DMS114 treated with DMSO at 0.1 percent for 48 hours (cell line): ENCODE measurements at regions not wholly inside any gene's neighbourhood (a gene's known extent, or its start where the extent isn't known, plus 50 kb on each side); places are given as distances from the start of the nearest gene placed in this dataset.
A peak's percentile ranks its signal among the peaks of the same experiment; 100 is the strongest.

Source experiments
- DNase-seq: peaks from one replicate; lab custom pipeline; 2025; ENCODE audit not compliant: unreplicated experiment; lab: John Stamatoyannopoulos, UW

DNA sequence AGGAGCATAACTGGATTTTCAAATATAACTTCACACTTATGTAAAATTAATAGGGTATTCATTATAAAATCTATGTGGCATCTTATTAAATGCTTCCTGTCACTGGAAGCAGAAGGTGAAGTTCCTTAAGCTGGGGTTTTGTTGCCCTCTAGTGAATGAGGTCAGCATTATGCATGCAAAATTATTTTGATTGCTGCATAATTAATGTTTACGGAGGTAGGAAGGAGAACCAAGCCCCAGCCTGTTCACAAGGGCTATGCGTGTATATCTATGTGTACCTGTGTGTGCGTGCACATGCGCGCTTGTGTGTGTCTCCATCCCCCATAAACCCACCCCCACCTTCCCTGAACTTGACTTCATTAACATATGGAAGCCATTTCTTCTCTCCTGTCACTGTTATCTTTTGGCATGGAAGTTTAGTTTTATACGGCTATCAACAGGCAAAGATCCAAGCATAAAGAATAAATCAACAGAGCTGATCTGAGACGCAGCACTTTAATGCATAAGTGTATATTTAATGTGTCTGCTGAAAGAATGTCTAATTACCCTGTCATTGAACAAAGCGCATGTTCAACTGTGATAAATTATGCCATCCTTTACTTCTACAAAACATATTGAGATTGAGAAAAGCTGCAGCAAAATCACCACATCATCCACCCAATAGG, 90.2 kb upstream of the CDH4 start:
- DNase-seq, result no peak

- DNase-seq, result no peak
Measured at GRCh38 chr20:61162451-61162850, 89.6 kb upstream of the CDH4 start.

DNA sequence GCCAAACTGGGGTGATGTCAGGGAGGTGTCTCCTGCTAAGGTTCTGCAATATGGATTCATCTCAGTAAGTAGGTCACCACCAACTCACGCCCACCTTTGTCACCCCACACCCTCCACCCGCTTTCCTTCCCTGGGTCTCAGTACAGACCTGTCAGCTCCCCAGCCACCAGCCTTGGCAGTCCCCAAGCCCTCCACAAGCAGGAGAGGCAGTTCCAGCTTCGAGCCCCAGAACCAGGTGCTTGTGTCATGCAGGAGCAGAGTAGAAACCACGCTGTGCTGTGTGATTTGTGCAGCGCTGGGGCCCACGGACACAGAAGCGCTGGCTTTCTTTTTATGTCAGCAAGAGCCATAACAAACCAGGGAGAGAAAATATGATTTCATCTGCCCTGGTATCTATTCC, 89.0 kb upstream of the CDH4 start:
- no peak for DNase-seq

DNA sequence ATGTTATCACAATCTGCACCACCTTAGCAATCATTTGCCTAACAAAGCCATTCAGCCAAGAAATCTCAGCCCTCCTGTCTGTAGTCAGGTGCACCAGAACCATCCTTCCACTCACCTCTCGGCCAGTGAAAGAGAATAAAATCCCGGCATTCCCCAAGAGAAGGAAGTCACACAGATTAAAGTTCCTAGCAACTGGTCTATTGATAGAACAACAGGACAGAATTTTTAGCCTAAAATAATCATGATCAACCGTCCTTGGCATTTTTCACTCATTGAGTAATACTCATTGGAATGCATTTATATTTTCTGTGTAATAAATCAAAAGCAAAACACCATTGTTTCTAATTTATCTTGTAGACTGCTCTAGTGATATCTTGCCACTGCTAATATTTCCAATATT, 85.7 kb upstream of the CDH4 start:
- no peak for DNase-seq

- no peak for DNase-seq
Measured at GRCh38 chr20:61168605-61169004, 83.5 kb upstream of the CDH4 start.

DNA sequence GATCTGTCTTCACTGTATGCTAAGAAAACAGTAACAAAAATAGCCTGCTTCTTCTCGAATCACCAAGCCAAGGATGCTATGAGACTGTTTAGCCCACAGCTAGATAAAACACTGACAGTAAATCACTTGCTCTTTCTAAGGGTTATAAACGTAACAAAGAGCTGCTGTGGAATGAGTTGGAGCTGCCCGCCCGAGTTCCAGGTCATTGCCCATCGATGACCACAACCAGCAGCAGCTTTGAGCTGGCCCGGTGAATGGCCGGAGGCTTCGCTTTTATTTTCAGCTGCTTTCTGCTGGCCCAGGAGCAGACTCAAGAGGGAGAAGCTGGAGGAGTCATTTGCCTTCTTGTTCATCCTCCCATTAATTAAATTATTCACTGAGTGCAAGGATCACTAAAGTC, 82.2 kb upstream of the CDH4 start:
- no peak for DNase-seq

- no peak for DNase-seq
Measured at GRCh38 chr20:61170496-61171320, 81.4 kb upstream of the CDH4 start.

GRCh38 chr20:61173267-61173666, 78.8 kb upstream of the CDH4 start:
- no peak for DNase-seq

DNA sequence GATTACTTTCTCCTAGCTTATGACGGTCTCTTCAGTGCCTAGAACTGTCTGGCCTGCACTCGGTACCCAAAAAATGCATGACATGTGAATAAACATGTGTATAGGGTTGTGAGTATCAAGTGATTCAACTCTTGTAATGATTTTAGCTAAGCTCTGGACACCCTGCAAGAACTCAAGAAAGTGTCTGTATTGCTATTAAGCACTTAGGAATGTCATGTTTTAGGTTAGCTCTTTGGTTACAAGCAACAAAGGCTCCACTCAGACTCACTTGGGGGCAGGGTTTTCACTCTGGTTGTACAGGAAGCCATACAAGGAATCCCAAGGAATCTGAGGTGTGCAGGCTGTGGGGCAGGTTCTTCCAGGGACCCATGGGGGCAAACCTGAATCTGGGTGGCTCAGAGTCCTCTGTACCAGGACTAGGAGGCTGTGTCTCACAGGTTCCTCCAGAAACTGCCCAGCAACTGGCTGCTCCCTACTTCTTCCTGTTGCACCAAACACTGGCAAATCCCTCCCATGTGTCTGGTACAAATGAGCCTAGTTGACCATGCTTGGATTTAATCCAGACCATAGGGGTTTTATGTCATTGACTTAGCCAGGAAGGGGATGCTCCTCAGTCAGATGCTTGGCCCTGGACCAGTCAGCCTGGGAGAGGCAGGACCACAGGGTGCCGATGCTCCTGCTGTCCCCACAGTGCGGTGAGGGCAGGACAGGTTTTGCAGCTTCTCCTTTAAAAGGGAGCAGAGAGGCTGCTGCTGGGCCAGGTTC, 77.9 kb upstream of the CDH4 start:
- DNase-seq, result no peak

DNA sequence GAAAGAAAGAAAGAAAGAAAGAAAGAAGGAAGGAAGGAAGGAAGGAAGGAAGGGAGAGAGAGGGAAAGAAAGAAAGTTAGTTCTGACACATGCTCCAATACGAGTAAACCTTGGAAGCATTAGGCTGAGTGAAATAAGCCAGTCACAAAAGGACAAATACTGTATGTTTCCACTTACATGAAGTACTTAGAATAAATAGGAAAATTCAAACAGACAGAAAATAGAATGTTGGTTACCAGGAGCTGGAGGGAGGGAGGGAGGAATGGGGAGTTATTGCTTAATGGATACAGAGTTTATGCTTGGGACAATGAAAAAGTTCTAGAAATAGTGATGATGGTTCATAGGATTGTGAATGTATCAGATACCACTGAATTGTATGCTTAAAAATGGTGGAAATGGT, 75.2 kb upstream of the CDH4 start:
- no peak for DNase-seq

GRCh38 chr20:61178551-61179071, 73.5 kb upstream of the CDH4 start:
- DNase-seq, result no peak

- DNase-seq, result no peak
Measured at GRCh38 chr20:61184194-61184593, 67.9 kb upstream of the CDH4 start.

DNA sequence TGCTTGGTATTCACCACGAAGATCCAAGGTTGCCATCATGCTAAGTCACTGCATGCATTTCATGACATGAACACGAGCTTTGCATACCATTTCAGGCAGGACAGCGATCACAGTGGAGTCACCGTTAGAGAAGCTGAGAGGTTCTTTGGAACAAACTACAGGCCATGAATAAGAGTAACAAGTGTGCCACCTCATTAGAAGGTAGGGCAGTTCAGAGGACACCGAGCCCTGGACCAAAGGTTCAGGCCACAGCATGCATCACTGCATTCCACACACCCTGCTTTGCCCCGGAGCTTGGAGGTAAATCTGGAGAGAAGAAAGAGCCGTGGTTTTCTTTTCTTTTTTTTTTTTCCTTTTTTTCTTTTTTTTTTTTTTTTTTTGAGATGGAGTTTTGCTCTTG, 66.9 kb upstream of the CDH4 start:
- no peak for DNase-seq

DNA sequence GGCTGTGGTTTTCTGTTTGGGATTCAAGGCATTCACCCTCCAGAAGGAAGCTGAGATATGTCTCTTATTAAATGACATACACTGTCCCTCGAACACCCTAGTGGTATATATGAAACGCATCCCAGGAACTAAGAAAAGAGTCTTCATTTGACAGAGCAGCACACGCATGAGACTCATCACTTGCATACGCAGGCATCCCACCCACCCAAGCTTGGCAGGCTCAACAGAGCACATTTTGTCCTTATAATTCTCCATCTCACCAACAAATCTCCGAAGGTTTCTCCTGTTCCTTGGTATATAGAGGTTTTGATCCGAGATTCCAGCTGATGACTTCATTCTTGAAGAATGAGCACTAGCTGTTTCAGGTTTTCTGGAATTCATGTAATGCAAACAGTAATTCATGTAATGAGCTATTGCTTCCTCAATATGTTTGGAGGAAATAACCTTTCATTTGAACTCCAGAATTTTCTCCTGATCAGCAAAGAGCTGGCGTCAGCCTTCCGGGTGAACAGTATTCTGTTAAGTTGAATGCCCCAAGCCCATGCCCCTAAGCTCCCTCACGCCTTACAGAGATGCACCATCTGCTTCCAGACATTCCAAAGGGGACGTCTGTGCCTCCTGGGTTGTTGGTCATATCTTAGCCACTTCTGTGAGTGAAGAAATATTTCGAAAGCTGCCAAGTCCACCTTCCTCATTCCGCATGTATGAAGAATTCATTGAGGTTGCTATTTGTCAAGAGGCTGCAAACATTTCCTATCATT, 66.0 kb upstream of the CDH4 start:
- no peak for DNase-seq

DNA sequence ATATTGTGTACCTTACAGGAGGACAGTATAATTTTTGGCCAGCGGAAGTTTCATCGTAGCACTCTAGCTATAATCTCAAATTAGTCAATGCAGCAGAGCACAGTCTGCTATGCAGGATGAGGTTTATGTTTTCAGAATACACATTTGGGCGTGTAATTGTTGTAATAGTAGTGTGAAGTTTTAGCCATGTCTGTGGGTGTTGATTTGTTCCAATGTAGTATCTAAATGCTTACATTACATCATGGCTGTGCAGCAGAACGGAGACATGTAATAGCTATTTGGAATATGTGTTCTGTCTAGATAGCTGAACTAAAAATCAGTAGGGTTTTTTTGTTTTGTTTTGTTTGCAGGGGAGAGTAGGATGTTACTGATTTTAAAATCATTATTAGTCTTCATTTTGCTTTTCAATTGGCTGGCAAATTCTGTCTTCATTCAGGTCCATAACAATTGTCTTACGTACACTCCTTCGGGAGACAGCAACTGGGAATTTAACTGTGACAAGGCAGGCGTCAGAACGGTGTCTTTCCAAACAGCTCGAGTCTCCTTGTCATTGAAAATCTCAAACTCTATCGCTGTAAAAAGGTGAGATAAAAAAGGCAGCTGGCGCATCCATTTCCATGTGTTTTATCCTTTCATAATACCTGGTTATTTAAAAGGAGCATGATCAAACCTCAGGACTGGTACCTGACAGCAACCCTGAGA, 65.1 kb upstream of the CDH4 start:
- peak; percentile 21 for DNase-seq

DNA sequence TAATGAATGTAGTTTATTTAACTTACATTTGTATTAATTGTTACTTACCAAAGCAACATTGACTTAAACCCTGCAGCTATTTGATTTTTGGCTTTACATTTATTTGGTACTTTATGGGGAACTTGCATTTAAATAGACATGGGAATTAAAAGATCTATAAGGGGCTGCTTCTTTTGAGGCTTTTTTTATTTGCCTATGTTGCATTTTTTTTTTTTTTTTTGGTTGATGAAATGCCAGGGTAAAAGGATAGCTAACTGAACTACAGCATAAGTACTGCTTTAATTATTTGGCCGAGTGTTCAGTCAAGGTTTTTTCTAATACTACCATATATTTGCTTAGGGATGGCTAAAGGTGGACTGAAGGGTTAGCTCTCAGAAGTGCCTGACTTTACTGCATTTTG, 62.5 kb upstream of the CDH4 start:
- DNase-seq, result no peak

DNA sequence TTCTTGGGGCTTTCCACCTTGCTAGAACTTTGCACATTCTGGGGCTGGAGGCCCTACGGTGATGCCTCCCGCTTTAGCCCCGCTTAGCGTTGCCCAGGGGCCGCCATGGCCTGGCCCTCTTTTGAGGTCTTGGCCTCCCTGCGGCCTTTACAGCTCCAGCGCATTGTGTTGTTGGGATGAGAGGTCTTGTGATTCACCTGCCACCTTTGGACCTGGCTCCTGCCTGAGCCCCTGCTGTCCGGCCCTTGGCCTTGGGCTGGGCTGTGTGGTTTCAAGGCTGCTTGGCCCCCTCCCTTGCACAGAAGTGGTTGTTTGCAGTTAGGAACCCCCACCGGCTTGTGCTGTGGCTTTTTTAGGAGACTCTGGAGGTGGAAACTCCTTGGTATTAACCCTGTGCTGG, 61.0 kb upstream of the CDH4 start:
- DNase-seq, result no peak

DNA sequence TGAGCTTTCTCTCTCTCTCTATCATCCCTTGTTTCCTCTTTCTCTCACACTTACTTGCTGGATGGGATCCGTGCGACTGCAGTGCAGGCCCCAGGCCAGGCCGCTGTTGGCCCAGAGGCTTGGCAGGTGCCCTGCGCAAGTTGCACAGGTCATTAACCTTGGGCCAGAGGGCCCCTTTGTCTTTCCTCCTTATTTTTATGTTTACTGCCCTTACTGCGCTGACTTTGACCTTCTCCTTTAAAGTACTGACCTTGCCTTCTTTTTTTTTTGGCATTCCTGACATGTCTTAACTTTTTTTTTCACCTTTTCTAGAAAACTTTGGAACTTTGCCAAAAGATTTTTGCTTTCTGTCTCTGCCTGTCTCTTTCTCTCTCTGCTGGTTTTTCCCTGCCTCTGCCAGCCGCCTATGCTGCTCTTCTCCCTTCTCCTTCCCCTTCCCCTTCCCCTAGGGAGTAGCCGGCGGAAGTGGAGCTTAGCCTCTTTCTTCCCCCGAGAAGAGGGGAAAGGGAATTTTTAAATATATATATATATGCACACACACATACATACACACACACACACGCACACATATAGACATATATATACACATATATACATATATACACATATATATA, 59.6 kb upstream of the CDH4 start:
- DNase-seq, result no peak

- DNase-seq, result no peak
Measured at GRCh38 chr20:61193164-61193563, 58.9 kb upstream of the CDH4 start.
